ENCODE measurements at regions not wholly inside any gene's neighbourhood (a gene's known extent, or its start where the extent isn't known, plus 50 kb on each side); places are given as distances from the start of the nearest gene placed in this dataset.

DNA sequence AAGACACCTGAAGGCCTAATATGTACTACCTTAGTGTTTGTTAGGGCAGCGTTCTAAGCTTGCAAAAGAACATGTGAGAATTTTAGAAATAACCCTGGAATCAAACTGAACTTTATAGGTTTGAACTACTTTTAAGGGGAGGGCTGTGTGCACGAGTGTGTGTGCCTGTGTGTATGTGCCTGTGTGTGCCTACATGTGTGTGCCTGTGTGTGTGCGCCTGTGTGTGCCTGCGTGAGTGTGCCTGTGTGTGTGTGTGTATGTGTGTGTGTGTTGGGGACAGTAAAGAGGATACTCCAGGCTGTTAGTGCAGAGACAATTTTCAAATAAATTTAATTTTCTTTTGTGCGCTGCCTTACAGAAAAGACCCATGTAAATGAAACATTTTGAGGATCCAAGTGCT lies 68.1 kb upstream of the WDR11 start:
- Histone ChIP-seq H3K9me3 (ENCODE audit: control insufficient read depth, insufficient read depth, low read depth, low read length) (no peaks in the 10 kb centered on the region), H2AFZ (ENCODE audit: low read length) (no peak overlapping the region), H3K27ac (ENCODE audit: insufficient read depth, low read length) (no peak overlapping the region), H3K9ac (ENCODE audit: insufficient read depth, low read length) (no peak overlapping the region), H3K4me3 (replicated peaks in 1 of 4; ENCODE audit: control extremely low read depth in 1 of 4, insufficient read depth in 1 of 4, low read depth in 3 of 4, low read length in 4 of 4) (no peak overlapping the region), H4K20me1 (ENCODE audit: control insufficient read depth, extremely low read depth, insufficient read depth, low read length) (no peaks in the 10 kb centered on the region), H3K36me3 (ENCODE audit: control insufficient read depth, insufficient read depth, low read length) (no peaks in the 10 kb centered on the region), H3K4me2 (ENCODE audit: extremely low read depth, insufficient read depth, low read length) (no peak overlapping the region), H3K79me2 (ENCODE audit: control insufficient read depth, insufficient read depth, low read length) (no peaks in the 10 kb centered on the region), H3K27me3 (ENCODE audit: control insufficient read depth, insufficient read depth, low read length) (no peaks in the 10 kb centered on the region), H3K4me1 (ENCODE audit: control insufficient read depth, extremely low read depth, insufficient read depth, low read length) (no peaks in the 10 kb centered on the region)
- TF ChIP-seq CTCF (conservative IDR thresholded peaks at IDR 0.05 in 1 of 2, IDR thresholded peaks at IDR 0.05 in 1 of 2; ENCODE audit: low read depth in 1 of 2, low read length in 2 of 2) (no peak), EZH2 (IDR thresholded peaks at IDR 0.05; ENCODE audit: low read length, missing control alignments) (no peak)
- no peak for DNase-seq (ENCODE audit: low read depth in 2 of 2)

- Histone ChIP-seq H3K27me3 (ENCODE audit: control insufficient read depth, insufficient read depth, low read length) (no peaks in the 10 kb centered on the region), H3K9me3 (ENCODE audit: control insufficient read depth, insufficient read depth, low read depth, low read length) (no peaks in the 10 kb centered on the region), H4K20me1 (ENCODE audit: control insufficient read depth, extremely low read depth, insufficient read depth, low read length) (no peaks in the 10 kb centered on the region), H3K4me2 (ENCODE audit: extremely low read depth, insufficient read depth, low read length) (no peak overlapping the region), H3K79me2 (ENCODE audit: control insufficient read depth, insufficient read depth, low read length) (no peaks in the 10 kb centered on the region), H3K4me3 (replicated peaks in 1 of 4; ENCODE audit: control extremely low read depth in 1 of 4, insufficient read depth in 1 of 4, low read depth in 3 of 4, low read length in 4 of 4) (no peak overlapping the region), H3K36me3 (ENCODE audit: control insufficient read depth, insufficient read depth, low read length) (no peaks in the 10 kb centered on the region), H3K4me1 (ENCODE audit: control insufficient read depth, extremely low read depth, insufficient read depth, low read length) (no peaks in the 10 kb centered on the region), H3K27ac (ENCODE audit: insufficient read depth, low read length) (no peak overlapping the region), H3K9ac (ENCODE audit: insufficient read depth, low read length) (no peak overlapping the region), H2AFZ (ENCODE audit: low read length) (no peak overlapping the region)
- TF ChIP-seq EZH2 (IDR thresholded peaks at IDR 0.05; ENCODE audit: low read length, missing control alignments) (no peak), CTCF (conservative IDR thresholded peaks at IDR 0.05 in 1 of 2, IDR thresholded peaks at IDR 0.05 in 1 of 2; ENCODE audit: low read depth in 1 of 2, low read length in 2 of 2) (no peak)
- DNase-seq (ENCODE audit: low read depth in 2 of 2): no peak
These were observed 67.3 kb upstream of the WDR11 start for GRCh38 chr10:120783867-120784266.

DNA sequence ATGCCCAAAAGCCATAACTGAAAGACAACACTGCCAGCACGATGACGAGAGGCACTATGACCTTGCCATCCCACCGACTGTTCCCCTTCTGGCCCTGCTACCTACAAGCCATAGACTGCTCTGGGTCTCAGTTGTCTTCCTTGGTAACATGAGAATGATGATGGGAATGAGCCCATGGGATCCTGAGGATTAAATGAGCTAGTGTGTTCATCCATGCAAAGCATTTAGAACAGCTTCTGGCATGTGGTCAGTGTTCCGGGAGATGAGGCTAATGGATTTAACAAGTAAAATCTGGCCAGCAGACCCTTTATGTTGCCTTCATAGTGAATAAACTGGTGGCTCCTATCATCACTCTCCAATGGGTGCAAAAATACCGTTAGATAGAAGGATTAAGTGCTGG lies 62.4 kb upstream of the WDR11 start:
- no peak overlapping the region for H3K4me3 ChIP-seq (replicated peaks in 1 of 4; ENCODE audit: control extremely low read depth in 1 of 4, insufficient read depth in 1 of 4, low read depth in 3 of 4, low read length in 4 of 4)
- no peaks in the 10 kb centered on the region for H3K9me3 ChIP-seq (ENCODE audit: control insufficient read depth, insufficient read depth, low read depth, low read length)
- no peak overlapping the region for H2AFZ ChIP-seq (ENCODE audit: low read length)
- H3K36me3 ChIP-seq (ENCODE audit: control insufficient read depth, insufficient read depth, low read length): no peaks in the 10 kb centered on the region
- H3K27me3 ChIP-seq (ENCODE audit: control insufficient read depth, insufficient read depth, low read length): no peaks in the 10 kb centered on the region
- H3K27ac ChIP-seq (ENCODE audit: insufficient read depth, low read length): no peak overlapping the region
- no peaks in the 10 kb centered on the region for H3K4me1 ChIP-seq (ENCODE audit: control insufficient read depth, extremely low read depth, insufficient read depth, low read length)
- no peaks in the 10 kb centered on the region for H3K79me2 ChIP-seq (ENCODE audit: control insufficient read depth, insufficient read depth, low read length)
- H4K20me1 ChIP-seq (ENCODE audit: control insufficient read depth, extremely low read depth, insufficient read depth, low read length): no peaks in the 10 kb centered on the region
- no peak for DNase-seq (ENCODE audit: low read depth in 2 of 2)
- no peak overlapping the region for H3K4me2 ChIP-seq (ENCODE audit: extremely low read depth, insufficient read depth, low read length)
- no peak for TF ChIP-seq EZH2 (IDR thresholded peaks at IDR 0.05; ENCODE audit: low read length, missing control alignments)
- no peak overlapping the region for H3K9ac ChIP-seq (ENCODE audit: insufficient read depth, low read length)

Data from fibroblast of lung (primary cell).